ENCODE measurements at regions not wholly inside any gene's neighbourhood (a gene's known extent, or its start where the extent isn't known, plus 50 kb on each side); places are given as distances from the start of the nearest gene placed in this dataset.

- no peaks in the 10 kb centered on the region for H4K20me1 ChIP-seq (ENCODE audit: control insufficient read depth, insufficient read depth)
- H3K27ac ChIP-seq (ENCODE audit: control insufficient read depth, insufficient read depth): no peak overlapping the region
- no peak for DNase-seq (ENCODE audit: low read depth, low spot score)
- H3K9ac ChIP-seq (ENCODE audit: control insufficient read depth, insufficient read depth, low read length): no peak overlapping the region
- H3K4me2 ChIP-seq (ENCODE audit: control insufficient read depth, insufficient read depth): no peak overlapping the region
- ChIA-PET SMC1A (ENCODE audit: uncharacterized antibody, unreplicated experiment) (no interaction called here), POLR2A (no interaction called here), RAD21 (ENCODE audit: unreplicated experiment) (no interaction called here), CTCF (no interaction called here)
- 9% methylated on average over 6 of the region's 6 CpGs for WGBS (ENCODE audit: insufficient coverage, insufficient replicate concordance, low lambda C conversion rate, missing lambda C conversion rate)
- H3K9me3 ChIP-seq (replicated peaks; ENCODE audit: control insufficient read depth, insufficient read depth, low read length): no peaks in the 10 kb centered on the region
- H2AFZ ChIP-seq (ENCODE audit: control insufficient read depth, low read depth, low read length): no peak overlapping the region
- BruUV-seq (replicated peaks): no TSS peak
- intact Hi-C loops (cut with micrococcal nuclease; ENCODE audit: unreplicated experiment) (no loop called here), in situ Hi-C loops (cut with MboI) (no loop called here)
- TF ChIP-seq PAX5 (IDR thresholded peaks at IDR 0.05; ENCODE audit: borderline replicate concordance, low read depth, low read length): no peak
- no peaks in the 10 kb centered on the region for H3K79me2 ChIP-seq (ENCODE audit: control insufficient read depth, insufficient read depth, low read length)
- H3K27me3 ChIP-seq (replicated peaks in 1 of 2; ENCODE audit: control insufficient read depth in 2 of 2, insufficient read depth in 2 of 2, low read length in 1 of 2): peaks cover 0 to 1% of the 10 kb centered on the region in 2 experiments; a peak in 1 of 4 replicates
- no peaks in the 10 kb centered on the region for H3K36me3 ChIP-seq (ENCODE audit: control insufficient read depth in 2 of 2, insufficient read depth in 2 of 2, low read length in 1 of 2)
- FAIRE-seq: no peak
- no peak overlapping the region for H3K4me3 ChIP-seq
- no peaks in the 10 kb centered on the region for H3K4me1 ChIP-seq (ENCODE audit: control insufficient read depth, insufficient read depth, low read length)
- ATAC-seq: no peak
Measured at GRCh38 chr17:33498069-33498468, 205.0 kb upstream of the ASIC2 start.

GRCh38 chr17:33499040-33499439 lies 205.9 kb upstream of the ASIC2 start:
- ChIA-PET CTCF (no interaction called here), RAD21 (ENCODE audit: unreplicated experiment) (interaction anchor here (2.4 kb wide), 1 partner anchor 39 kb away, joined by 23 read pairs; no protein-coding TSS in a partner anchor), SMC1A (ENCODE audit: uncharacterized antibody, unreplicated experiment) (interaction anchor here (0.7 to 2.2 kb wide), 3 partner anchors 13 to 39 kb away, joined by 3 to 19 read pairs (median 7); no protein-coding TSS in a partner anchor), POLR2A (interaction anchor here (1.5 kb wide), 1 partner anchor 40 kb away, joined by 6 read pairs; no protein-coding TSS in a partner anchor)
- H3K79me2 ChIP-seq (ENCODE audit: control insufficient read depth, insufficient read depth, low read length): no peaks in the 10 kb centered on the region
- no peak overlapping the region for H3K9ac ChIP-seq (ENCODE audit: control insufficient read depth, insufficient read depth, low read length)
- H3K27ac ChIP-seq (ENCODE audit: control insufficient read depth, insufficient read depth): no peak overlapping the region
- no peaks in the 10 kb centered on the region for H3K4me1 ChIP-seq (ENCODE audit: control insufficient read depth, insufficient read depth, low read length)
- no peak for DNase-seq (ENCODE audit: low read depth, low spot score)
- no peak for TF ChIP-seq ZNF207 (IDR thresholded peaks at IDR 0.05; ENCODE audit: borderline replicate concordance)
- TF ChIP-seq MXI1 (IDR thresholded peaks at IDR 0.05; ENCODE audit: low read depth, low read length): no peak
- TF ChIP-seq EED (IDR thresholded peaks at IDR 0.05; ENCODE audit: low read depth): no peak
- TF ChIP-seq POU2F2 (IDR thresholded peaks at IDR 0.05; ENCODE audit: borderline replicate concordance, low read depth, low read length): no peak
- no peak for TF ChIP-seq PML (IDR thresholded peaks at IDR 0.05; ENCODE audit: low read length)
- no peaks in the 10 kb centered on the region for H3K9me3 ChIP-seq (replicated peaks; ENCODE audit: control insufficient read depth, insufficient read depth, low read length)
- H3K27me3 ChIP-seq (replicated peaks in 1 of 2; ENCODE audit: control insufficient read depth in 2 of 2, insufficient read depth in 2 of 2, low read length in 1 of 2): no peaks in the 10 kb centered on the region
- H2AFZ ChIP-seq (ENCODE audit: control insufficient read depth, low read depth, low read length): no peak overlapping the region
- H4K20me1 ChIP-seq (ENCODE audit: control insufficient read depth, insufficient read depth): no peaks in the 10 kb centered on the region
- no peak overlapping the region for H3K4me3 ChIP-seq
- H3K36me3 ChIP-seq (ENCODE audit: control insufficient read depth in 2 of 2, insufficient read depth in 2 of 2, low read length in 1 of 2): no peaks in the 10 kb centered on the region
- no peak for FAIRE-seq
- no peak overlapping the region for H3K4me2 ChIP-seq (ENCODE audit: control insufficient read depth, insufficient read depth)
- intact Hi-C loops (cut with micrococcal nuclease; ENCODE audit: unreplicated experiment) (no loop called here), in situ Hi-C loops (cut with MboI) (no loop called here)
- ATAC-seq: no peak
- BruUV-seq (replicated peaks): no TSS peak

All from GM12878 (cell line).